ENCODE measurements at regions not wholly inside any gene's neighbourhood (a gene's known extent, or its start where the extent isn't known, plus 50 kb on each side); places are given as distances from the start of the nearest gene placed in this dataset.

DNA sequence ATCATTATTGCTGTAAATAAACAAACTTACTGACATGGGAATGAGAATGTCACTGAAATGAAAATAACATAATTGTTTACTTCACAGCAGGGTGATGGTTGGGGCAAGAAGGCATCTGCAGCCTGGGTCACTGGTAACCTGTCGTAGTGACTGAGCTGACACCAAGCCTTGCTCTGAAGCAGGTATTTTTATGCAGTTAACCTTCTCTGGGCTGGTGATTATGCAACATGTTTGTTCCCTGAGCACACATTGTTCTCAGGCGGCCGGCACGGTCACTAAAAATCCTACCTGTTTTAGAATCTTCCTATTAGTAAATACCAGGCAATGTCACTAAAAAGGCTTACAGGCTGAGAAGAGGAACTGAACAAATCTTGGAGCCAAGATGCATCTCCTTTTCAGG lies 157.7 kb upstream of the NR3C1 start:
- no peak for DNase-seq (ENCODE audit: low read depth)

DNA sequence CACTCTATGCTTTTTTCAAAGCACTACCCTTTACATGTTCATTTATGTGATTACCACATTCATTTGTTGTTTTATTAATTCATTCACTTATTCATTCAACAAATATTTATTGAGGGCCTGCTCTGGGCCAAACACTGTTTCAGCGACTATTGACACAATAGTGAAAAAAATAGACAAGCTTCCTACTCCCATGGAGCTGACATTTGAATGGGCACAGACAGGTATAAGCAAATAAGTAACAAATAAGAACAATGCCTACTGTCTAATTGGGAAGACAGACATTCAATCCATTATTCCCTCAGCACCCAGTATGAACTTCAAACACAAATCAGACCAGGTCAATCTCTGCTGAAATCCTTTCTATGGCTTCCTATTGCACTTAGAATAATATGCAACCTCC lies 156.9 kb upstream of the NR3C1 start:
- no peak for DNase-seq (ENCODE audit: low read depth)

DNA sequence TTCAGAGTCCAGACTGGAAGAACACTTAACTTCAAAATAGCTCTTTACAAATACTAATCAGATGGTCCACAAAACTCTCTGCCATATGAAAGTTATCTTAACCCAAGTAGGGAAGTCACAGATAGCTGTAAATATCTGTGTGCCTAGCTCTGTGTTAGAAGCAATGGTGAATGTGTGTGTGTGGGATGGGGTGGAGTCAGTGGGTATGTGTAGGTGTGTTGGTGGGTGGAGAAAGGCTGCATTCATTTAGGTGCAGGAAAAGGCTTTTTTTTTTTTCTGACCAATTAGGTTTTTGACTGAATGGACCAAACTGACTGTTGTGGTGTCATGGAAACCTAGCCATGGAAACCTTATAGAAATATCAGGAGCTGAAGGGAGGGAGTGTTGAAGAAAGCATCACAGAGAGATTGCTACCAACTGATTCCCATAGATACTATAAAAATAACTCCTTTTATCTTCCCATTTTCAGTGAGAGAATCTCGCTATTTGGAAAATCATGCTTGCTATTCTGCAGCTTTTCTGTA lies 156.2 kb upstream of the NR3C1 start:
- no peak for DNase-seq (ENCODE audit: low read depth)

DNA sequence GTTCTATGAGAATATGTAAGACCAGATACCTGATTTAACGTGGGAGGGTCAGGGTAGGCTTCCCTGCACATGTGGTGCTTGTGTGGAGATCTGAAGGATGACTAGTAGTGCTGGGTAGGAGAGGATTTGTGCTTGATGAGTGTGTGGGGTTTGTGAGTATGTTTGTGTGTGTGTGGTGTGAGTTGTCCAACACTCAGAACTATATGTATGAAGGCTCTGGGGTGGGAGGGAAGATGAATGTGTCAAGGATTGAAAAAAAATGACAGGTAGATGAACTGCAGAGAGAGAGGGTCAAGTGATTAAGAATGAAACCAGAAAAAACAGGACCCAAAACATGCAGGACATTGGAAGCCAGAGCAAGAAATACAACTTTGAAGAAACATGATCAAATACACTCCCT lies 154.6 kb upstream of the NR3C1 start:
- no peak for DNase-seq (ENCODE audit: low read depth)

DNA sequence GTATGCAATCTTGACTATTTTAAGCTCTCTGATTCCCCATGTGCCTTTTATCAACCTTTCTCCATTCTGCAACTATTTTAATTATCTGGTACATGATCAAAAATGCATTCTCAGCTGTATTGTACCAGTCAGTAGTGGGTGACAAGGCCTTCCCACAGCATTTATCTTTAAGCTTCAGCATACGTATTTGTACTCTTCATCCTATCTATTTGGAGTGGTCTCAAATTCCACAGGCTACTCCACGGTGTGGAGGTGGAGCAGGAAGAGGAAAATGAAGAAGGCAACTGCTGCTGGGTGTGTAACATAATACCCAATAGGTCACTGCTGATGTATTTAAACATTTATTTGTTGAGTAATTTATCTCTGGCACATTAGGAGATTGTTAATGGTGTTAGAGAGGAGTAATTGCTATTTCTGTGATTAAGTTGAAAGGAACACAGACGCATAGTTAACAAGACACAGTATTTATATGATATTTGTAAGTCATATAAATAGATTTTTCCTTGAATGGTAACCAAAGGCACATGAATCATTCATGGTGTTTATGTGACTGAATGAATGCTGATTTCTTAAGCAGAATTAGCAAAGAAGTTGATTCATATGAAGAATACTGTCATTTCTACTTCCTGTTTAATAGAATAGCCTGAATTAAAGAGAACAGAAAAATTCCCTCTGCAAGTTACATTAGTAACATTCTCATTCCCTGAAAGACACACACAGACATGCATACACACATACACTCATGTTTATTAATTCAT lies 153.8 kb upstream of the NR3C1 start:
- no peak for DNase-seq (ENCODE audit: low read depth)

DNA sequence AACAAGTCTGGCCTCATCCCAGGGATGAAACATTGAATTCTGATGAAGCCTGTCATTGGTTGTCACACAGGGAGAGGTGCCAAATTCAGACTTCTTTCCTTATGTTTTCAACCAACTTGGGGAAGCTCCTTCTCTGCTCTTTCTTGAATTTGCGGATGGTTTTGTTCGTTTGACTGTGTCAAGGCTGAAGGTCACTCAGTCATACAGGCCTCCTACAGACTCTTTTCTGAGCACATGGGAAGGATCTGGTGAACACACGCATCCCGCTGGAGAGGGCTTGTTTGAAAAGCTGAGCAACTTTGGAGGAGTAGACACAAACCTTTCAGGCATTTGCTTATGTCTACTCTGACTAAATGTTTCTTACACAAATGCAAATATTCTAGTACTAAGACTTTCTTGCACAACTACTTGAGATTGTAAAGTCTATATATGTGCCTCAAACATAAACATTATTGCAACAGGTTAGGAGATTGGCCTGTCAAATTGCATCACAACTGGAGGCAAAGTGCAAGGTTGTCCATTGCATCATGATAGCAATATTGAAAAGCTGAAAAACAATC lies 151.5 kb upstream of the NR3C1 start:
- DNase-seq (ENCODE audit: low read depth), result no peak

DNA sequence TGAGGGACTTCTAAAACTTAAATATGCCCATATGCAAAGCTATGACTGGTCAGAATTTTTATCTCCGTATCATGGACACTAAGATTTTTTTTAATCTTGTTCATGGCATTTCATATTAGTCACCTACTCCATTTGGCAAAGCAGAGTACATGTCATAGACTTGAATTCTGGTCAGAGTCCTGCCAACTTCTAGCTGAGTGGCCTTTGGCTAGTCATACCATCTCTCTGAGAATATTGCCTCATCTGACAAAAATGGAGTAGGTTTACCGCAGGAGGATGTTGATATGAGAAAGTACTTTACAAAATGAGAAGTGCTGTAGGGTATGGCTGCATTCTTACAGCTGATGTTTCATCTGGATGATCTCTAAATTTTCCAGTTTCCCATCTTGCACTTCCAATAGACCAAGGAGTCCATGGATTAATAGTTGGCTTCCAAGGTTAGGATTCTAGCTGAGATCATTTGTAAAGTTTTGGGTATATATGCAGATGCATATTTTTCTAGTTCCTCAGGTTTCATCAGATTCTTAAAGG lies 150.8 kb upstream of the NR3C1 start:
- DNase-seq (ENCODE audit: low read depth), result peak; percentile 97

DNA sequence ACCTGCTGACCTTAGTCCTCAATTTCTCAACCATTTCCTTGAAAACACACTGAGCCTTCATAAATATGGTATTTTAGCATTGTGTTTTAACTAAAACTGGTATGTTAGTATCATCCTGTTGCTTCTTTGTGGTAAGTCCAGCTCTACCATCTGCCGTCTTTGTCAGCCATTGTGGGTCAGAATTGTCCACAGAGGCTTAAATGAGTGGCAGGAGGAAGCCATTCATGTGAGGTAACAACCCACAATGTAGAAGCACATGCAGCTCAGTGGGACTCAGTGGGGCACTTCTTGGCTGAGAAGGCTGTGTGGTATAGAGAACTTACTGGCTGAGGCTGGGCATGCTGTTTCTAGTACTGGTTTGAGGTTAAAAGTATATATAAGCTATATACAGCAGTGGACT lies 149.2 kb upstream of the NR3C1 start:
- no peak for DNase-seq (ENCODE audit: low read depth)

DNA sequence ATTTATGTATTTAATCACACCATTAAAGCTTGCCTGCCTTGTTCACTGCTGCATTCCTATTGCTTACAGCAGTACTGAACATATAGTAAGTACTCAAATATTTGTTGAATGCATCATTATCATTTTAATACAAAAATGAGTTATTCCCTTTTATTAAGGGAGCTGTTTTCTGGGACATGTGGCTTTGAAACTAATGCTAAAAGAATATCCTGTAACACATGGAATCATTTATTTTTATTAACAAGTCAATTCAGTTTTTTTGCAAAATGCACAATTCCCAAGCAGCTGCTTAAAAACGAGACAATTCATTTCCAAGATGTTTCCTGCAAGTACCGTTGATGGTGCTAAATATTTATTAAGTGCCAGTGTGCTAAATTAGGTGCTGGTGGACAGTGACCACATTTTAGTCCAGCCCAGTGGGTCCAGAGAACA lies 148.3 kb upstream of the NR3C1 start:
- DNase-seq (ENCODE audit: low read depth), result no peak

DNA sequence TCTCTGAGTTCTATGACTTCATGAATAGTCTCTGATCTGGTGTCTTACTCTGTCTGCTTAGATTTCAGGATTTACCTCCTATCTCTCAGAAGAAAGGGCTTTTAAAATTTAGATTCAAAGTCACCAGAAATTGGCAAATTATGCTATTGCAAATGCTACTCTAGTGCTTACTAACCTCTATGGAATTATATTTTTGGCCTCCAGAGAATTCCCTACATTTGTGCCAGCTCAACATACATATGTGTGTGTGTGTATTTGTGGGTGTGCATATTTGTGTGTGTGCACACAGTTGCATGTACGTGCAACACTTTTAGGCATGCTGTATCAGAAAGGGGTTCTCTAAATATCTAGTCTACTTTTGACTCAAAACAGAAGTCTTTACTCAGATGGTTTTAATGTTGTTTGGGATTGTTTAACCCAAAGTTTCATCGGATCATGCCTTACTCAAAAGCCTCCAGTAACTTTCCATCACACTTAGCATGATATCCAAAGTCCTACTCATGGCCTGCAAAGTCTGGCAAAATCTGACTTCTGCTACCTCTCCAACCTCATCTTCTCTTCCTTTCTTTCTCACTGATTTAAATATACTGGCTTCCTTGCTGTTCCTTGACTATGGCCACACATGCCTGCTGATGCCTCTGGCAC lies 147.6 kb upstream of the NR3C1 start:
- no peak for DNase-seq (ENCODE audit: low read depth)

DNA sequence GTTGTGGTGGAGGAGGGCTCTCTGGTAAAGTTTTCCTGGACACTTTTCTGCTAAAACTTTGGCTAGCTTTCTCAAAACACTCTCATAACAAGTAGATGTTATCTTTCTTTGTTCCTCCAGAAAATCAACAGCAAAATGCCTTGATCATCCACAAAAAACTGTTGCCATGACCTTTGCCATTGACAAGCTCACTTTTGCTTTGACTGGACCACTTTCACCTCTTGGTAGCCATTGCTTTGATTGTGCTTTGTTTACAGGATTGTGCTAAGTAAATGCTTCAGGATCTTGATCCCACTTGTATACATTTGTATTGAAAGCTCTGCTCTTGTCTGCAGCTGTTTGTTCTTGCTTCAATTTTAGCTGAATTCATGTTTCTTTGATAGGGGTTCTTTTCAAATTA lies 143.9 kb upstream of the NR3C1 start:
- no peak for DNase-seq (ENCODE audit: low read depth)

DNA sequence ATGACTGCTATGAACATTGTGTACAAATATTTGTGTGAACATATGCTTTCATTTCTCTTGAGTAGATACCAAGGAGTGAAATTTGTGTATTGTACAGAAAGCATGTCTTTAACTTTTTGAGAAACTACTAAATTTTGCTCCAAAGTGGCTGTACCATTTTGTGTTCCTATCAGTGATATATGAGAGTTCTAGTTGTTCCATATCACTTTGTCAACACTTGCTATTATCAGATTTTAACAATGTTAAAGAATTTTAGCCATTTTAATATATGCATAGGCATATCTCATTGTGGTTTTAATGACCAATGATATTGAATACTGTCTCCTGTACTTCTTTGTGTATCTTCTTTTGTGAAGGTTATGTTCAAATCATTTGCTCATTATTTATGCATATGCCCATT lies 142.9 kb upstream of the NR3C1 start:
- DNase-seq (ENCODE audit: low read depth), result no peak

DNA sequence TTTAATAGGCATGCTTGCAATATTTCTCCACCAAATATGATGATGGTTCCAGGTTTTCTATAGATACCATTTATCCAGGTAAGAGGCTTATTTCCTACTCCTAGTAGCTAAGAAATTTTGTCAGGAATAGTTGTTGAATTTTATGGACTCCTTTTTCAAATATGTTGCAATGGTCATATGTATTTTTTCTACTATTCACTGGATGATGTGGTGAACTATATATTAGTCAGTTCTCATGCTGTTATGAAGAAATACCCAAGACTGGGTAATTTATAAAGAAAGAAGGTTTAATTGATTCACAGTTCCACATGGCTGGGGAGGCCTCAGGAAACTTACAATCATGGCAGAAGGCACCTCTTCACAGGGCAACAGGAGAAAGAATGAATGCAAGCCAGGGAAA lies 141.1 kb upstream of the NR3C1 start:
- no peak for DNase-seq (ENCODE audit: low read depth)

DNA sequence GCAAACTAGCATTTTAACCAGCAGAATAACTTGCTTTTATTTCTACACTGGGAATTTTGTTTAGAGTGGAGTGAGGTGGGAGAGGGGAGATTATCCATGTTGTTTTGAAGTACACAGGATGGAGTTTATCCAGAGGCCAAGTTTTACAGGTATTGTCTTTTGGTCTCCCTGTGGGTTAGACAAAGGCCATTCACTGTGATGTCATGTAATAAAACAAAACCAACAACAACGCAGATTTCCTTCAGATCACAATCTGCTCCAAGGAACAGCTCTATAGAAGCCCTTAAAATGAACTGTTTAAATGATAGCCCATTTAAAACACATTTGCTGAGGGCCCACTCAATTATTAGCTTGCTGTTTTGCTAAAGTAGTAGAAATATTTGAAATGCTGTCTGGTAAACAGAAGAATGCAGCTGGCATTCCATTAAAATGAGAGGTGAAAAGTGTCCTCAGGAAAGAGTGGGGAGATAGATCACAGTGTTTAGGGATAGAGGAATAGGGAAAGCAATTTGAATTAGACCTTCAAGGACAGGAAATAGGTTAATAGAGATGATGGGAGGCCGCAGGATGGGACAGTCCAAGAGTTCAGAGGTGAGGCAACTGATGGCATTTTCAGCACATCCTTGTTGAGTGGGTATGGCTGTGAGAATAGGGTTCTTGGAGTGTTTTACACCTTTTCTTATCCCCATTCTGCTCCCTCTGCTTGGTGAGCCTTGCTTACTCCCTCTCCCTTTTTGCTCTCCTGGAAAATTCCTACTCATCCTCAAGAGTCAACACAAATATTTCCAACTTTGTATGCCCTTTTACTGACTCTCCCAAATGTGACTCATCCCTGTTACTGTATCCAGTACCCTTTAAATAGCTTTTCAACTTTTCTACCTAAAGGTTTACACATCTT lies 140.1 kb upstream of the NR3C1 start:
- no peak for DNase-seq (ENCODE audit: low read depth)

DNA sequence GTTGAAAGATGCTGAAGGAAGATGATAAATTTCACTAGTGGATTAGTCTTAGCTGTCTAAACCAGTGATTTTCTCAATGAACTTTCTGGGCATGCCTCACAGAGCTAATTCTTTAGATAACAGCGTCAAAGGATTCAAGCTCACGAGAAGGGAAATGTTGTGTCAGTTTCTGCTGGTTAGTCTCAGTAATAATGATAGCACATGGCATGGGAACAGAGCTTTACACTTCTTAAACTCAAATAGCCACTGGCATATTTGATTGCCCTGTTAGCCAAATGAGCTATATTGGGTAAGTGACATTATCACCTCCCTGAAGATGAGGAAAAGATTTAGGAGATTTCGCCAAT lies 139.3 kb upstream of the NR3C1 start:
- DNase-seq (ENCODE audit: low read depth), result no peak

DNA sequence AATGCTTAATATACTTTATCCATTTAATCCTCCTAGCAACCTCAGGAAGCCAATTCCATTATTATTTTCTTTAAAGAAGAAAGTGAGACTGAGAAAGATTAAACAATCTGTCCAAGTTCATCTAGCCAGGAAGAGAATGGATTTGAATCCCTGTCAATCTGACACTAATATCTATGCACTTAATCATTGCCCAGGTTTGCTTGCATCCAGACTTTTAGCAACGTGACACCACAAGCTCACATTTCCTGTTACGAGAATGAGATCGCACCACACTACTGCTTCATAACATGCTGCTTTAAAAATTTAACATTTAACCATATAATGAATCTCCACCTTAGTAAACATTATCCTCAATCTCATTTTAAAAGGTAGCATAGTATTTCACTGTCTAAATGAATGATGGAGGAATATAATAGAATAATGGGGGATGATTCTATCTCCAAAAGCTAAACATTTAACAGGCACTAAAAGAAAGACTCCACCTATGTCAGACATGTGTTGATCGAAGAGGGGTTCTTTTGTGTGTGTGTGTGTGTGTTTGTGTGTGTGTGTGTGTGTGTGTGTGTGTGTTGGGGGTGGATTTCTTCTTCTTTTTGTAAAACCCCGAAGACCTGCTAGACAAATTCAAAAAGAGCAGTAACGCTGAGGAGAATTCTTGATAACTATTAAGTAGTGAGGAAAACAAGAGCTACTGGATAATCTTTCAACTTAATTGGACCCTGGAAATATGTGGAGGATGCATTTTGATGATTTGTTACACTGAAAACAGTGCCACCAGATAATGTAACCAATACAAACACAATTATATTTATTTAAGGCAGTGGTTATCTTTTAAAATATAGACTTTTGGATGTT lies 138.7 kb upstream of the NR3C1 start:
- no peak for DNase-seq (ENCODE audit: low read depth)

DNA sequence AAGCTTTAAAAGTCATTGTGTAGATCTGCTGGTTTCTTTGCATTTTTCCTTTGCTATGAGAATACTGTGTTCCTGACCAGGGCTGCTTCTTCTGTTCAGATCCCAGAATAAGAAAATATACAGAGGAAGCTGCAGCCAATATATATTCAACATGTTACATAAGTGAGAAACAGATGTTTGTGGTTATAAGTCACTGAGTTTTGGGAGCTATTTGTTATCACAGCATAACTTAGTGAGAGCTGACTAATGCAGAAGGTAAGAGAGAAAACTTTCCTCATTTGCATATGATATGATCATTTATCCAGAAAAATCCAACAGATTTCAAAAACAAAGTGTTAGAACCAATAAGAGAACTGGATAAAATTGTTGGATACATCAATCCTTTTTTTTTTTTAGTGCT lies 136.3 kb upstream of the NR3C1 start:
- no peak for DNase-seq (ENCODE audit: low read depth)

DNA sequence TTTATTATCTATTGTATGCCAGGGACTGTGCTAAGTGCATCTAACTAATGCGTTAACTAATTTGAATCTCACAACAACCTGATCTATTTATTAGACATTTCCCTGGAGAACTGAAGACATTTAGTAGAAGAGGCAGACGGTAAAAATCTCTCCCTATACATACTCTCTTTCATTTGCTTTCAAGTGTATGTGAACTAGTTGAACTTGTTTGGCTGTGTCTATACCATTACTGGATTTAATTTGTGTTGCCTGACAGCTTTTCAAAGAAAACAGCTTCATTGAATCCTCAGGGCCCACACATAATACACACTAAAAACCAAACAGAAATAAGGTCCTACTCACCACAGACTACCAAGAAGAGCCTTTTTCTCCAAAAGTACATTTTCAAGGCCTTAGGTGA lies 133.6 kb upstream of the NR3C1 start:
- DNase-seq (ENCODE audit: low read depth), result no peak

DNA sequence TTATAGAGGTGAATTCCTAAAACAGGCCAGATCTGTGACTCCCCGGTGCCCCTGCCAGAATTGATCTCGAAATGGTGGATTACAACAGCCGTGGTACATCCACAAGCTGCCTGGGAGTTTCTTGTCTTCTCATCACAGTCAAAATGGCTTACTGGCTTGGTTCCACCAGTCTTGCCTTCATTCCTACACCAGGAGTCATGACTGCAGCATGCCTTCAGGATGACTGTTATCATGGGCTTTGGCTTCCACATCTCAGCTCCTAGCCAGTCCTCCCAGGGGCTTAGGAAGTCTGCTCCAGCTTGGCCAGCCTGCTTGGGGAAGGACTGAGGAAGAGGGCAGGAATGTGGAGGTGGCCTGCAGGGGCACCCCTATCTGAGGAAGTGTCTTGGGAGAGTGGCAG lies 132.9 kb upstream of the NR3C1 start:
- DNase-seq (ENCODE audit: low read depth), result peak; percentile 96

DNA sequence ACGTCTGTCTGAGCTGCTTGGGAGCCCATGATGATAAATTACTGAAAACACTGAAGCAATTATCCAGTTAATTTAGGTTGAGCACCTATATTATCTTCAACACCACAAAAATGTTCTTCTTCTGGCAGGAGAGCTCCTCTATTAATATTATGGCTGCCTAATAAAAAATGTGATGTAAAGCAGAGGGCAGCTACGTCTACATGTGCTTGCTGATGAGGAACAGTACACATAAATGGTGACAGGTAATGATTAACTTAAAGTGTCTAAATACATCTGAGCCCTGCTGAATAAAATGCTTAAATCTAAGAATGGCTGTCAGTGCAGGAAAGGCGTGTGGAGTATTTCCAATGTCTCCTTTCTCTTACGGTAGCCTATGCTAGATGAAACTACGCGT lies 131.3 kb upstream of the NR3C1 start:
- no peak for DNase-seq (ENCODE audit: low read depth)

All from GM04503 (cell line).